ENCODE measurements at regions not wholly inside any gene's neighbourhood (a gene's known extent, or its start where the extent isn't known, plus 50 kb on each side); places are given as distances from the start of the nearest gene placed in this dataset.

- peak; percentile 69 for DNase-seq (ENCODE audit: low read depth, low spot score)
- TF ChIP-seq, protein P1, sequence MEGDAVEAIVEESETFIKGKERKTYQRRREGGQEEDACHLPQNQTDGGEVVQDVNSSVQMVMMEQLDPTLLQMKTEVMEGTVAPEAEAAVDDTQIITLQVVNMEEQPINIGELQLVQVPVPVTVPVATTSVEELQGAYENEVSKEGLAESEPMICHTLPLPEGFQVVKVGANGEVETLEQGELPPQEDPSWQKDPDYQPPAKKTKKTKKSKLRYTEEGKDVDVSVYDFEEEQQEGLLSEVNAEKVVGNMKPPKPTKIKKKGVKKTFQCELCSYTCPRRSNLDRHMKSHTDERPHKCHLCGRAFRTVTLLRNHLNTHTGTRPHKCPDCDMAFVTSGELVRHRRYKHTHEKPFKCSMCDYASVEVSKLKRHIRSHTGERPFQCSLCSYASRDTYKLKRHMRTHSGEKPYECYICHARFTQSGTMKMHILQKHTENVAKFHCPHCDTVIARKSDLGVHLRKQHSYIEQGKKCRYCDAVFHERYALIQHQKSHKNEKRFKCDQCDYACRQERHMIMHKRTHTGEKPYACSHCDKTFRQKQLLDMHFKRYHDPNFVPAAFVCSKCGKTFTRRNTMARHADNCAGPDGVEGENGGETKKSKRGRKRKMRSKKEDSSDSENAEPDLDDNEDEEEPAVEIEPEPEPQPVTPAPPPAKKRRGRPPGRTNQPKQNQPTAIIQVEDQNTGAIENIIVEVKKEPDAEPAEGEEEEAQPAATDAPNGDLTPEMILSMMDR (IDR thresholded peaks at IDR 0.05; ENCODE audit: insufficient read depth, low read length, missing control alignments) = peak; percentile 69
- POLR2A ChIA-PET = interaction anchor here (0.6 to 1.8 kb wide), 4 partner anchors 27 to 1900 kb away, joined by 3 to 12 read pairs (median 4); partner anchors contain the start of gene ADAMTS1
- H3K4me3 ChIP-seq (ENCODE audit: low read depth, low read length) = peak overlapping the region; percentile 51
- CTCF ChIA-PET = interaction anchor here (0.6 to 8.1 kb wide), 104 partner anchors 8 to 1992 kb away, joined by 3 to 106 read pairs (median 4); partner anchors contain the start of gene ADAMTS1
Observed at GRCh38 chr21:28745131-28746016, 247.3 kb downstream of the LTN1 start.

GRCh38 chr21:28743723-28744122 is 249.0 kb downstream of the LTN1 start:
- TF ChIP-seq, protein P1 (IDR thresholded peaks at IDR 0.05; ENCODE audit: insufficient read depth, low read length, missing control alignments) = no peak
- no peak overlapping the region for H3K4me3 ChIP-seq (ENCODE audit: low read depth, low read length)
- no peak for DNase-seq (ENCODE audit: low read depth, low spot score)
- CTCF ChIA-PET = interaction anchor here (1.0 to 8.1 kb wide), 11 partner anchors 8 to 1898 kb away, joined by 4 to 106 read pairs (median 32); partner anchors contain the start of gene ADAMTS1
- POLR2A ChIA-PET = no interaction called here

GRCh38 chr21:28742527-28742926 is 250.2 kb downstream of the LTN1 start:
- POLR2A ChIA-PET = no interaction called here
- no peak overlapping the region for H3K4me3 ChIP-seq (ENCODE audit: low read depth, low read length)
- DNase-seq (ENCODE audit: low read depth, low spot score) = no peak
- TF ChIP-seq, protein P1 (IDR thresholded peaks at IDR 0.05; ENCODE audit: insufficient read depth, low read length, missing control alignments) = peak; percentile 20
- CTCF ChIA-PET = interaction anchor here (0.7 to 8.1 kb wide), 12 partner anchors 7 to 1896 kb away, joined by 3 to 106 read pairs (median 4); partner anchors contain the start of gene ADAMTS1

GRCh38 chr21:28740125-28740524 is 252.6 kb downstream of the LTN1 start:
- CTCF ChIA-PET = interaction anchor here (0.6 to 8.1 kb wide), 8 partner anchors 218 to 1894 kb away, joined by 3 to 106 read pairs (median 4); partner anchors contain the start of gene ADAMTS1

DNA sequence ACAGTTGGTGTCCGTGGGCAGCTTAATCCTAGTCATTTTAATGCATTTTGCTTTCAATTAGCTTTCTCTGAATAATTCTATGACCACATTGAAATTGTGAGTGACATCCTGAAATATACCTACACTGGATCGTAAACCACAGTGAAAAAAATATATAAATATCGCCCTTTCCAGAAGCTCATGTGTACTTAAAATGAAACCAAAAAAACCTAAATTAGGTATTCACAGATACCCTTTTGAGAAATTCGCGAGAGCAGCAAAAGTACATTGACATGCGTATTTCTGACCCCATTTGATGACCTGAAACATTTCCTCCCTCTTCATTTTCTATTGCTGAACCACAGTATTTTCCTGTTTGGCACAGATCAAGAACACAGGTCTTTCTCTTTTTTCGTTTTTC is 253.8 kb downstream of the LTN1 start:
- TF ChIP-seq, protein P1 (IDR thresholded peaks at IDR 0.05; ENCODE audit: insufficient read depth, low read length, missing control alignments) = no peak
- ChIA-PET CTCF (interaction anchor here (1.2 to 1.5 kb wide), 2 partner anchors 1888 to 1890 kb away, joined by 4 read pairs; no protein-coding TSS in a partner anchor), POLR2A (no interaction called here)
- no peak overlapping the region for H3K4me3 ChIP-seq (ENCODE audit: low read depth, low read length)
- DNase-seq (ENCODE audit: low read depth, low spot score) = no peak

More at GRCh38 chr21:28740125-28740524, 252.6 kb downstream of the LTN1 start:
- TF ChIP-seq, protein P1 (IDR thresholded peaks at IDR 0.05; ENCODE audit: insufficient read depth, low read length, missing control alignments) = no peak
- no peak overlapping the region for H3K4me3 ChIP-seq (ENCODE audit: low read depth, low read length)
- no peak for DNase-seq (ENCODE audit: low read depth, low spot score)
- POLR2A ChIA-PET = no interaction called here

DNA sequence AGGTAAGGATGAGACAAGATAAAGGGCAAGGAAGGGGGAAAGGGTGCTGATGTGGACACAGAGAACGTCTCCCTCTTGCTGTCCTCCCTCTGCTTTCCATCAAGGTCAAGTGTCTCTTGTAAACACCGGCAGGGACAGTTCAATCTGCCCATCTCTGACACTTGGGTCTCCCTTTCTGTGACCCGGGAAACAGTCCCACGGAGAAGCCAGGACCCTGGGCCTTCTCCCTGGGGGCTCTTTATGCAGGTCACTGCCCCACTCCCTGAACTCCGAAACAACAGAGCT is 254.3 kb downstream of the LTN1 start:
- CTCF ChIA-PET = interaction anchor here (0.8 to 3.0 kb wide), 5 partner anchors 8 to 1890 kb away, joined by 3 to 6 read pairs (median 4); no protein-coding TSS in a partner anchor

More for the DNA sequence above, 254.3 kb downstream of the LTN1 start:
- POLR2A ChIA-PET = no interaction called here
- no peak for DNase-seq (ENCODE audit: low read depth, low spot score)
- TF ChIP-seq, protein P1 (IDR thresholded peaks at IDR 0.05; ENCODE audit: insufficient read depth, low read length, missing control alignments) = no peak
- H3K4me3 ChIP-seq (ENCODE audit: low read depth, low read length) = no peak overlapping the region

Data from AG04449 (cell line).